Activated T-cell treated with anti-CD3 and anti-CD28 coated beads, Interleukin-2, amount 50 U/mL, for 48 hours (primary cell): ENCODE measurements at regions not wholly inside any gene's neighbourhood (a gene's known extent, or its start where the extent isn't known, plus 50 kb on each side); places are given as distances from the start of the nearest gene placed in this dataset.
A peak's percentile ranks its signal among the peaks of the same experiment; 100 is the strongest.

ENCODE experiments used
- DNase-seq, 2 experiments: peaks; one replicate each; pipeline ENCODE4 v3.0.0-alpha.2; 2020

- peak in 1 of 2 experiments; percentile 33 for DNase-seq
Observed at GRCh38 chr14:60349663-60350365, 100.8 kb downstream of the PPM1A start.

GRCh38 chr14:60350366-60350720 is 101.3 kb downstream of the PPM1A start:
- no peak for DNase-seq

GRCh38 chr14:60353420-60353819 is 104.4 kb downstream of the PPM1A start:
- no peak for DNase-seq

GRCh38 chr14:60355768-60356167 is 106.7 kb downstream of the PPM1A start:
- no peak for DNase-seq

- DNase-seq = no peak
Observed at GRCh38 chr14:60356386-60356785, 107.4 kb downstream of the PPM1A start.

GRCh38 chr14:60356906-60357550 is 108.0 kb downstream of the PPM1A start:
- DNase-seq = no peak

- no peak for DNase-seq
Observed at GRCh38 chr14:60357551-60358149, 108.6 kb downstream of the PPM1A start.

GRCh38 chr14:60363275-60363674 is 114.3 kb downstream of the PPM1A start:
- DNase-seq = no peak

- DNase-seq = no peak
Observed at GRCh38 chr14:60363687-60364086, 114.7 kb downstream of the PPM1A start.

GRCh38 chr14:60381909-60382308 is 104.0 kb downstream of the C14orf39 start:
- DNase-seq = no peak
